ENCODE measurements at regions not wholly inside any gene's neighbourhood (a gene's known extent, or its start where the extent isn't known, plus 50 kb on each side); places are given as distances from the start of the nearest gene placed in this dataset.
"Not testable (repeated sequence)": the region's sequence is repeated elsewhere in the genome, so short reads cannot be mapped to it uniquely, and the experiment has no call there.

DNA sequence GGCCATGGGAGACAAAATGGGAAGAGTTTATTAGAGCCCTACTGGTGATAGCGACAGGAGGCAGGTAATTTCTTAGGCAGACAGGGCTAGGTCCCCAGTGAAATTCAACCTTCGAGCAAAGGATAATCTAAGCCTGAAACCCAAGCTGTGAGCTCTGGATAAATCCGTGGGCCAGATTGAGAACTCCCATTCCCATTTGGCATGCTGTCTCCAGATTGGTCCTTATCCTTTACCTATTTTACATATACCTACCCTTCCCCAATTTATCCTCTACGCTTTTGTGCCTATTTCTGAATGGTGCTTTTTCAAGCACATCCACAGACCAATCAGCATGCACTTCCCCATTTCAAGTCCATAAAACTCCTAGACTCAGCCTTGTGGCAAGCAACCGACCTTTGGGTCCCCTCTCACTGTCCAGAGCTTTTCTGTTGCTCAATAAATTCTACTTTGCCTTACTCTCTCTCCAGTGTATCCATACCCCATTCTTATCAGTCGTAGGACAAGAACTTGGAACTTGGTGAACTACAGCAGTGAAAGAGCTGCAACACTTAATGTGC is 268.0 kb downstream of the MYCN start:
- intact Hi-C loops (cut with DNase I), result no loop called here

DNA sequence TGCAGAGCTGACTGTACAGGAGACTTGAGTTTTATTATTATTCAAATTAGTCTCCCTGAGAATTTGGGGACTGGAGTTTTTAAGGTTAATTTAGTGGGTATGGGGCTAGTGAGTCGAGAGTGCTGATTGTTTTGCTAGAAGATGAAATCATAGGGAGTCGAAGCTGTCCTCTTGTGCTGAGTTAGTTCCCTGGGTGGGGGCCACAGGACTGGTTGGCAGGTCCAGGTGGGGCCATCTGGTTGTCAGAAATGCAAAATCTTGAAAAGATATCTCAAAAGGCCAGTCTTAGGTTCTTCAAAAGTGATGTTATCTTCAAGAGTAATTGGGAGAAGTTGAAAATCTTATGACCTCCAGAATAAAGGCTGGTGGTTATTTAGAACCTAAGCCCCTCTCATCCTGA is 267.3 kb downstream of the MYCN start:
- intact Hi-C loops (cut with DNase I), result no loop called here
- no peak for DNase-seq (ENCODE audit: low spot score)

More for the DNA sequence above, 268.0 kb downstream of the MYCN start:
- no peak for DNase-seq (ENCODE audit: low spot score)

DNA sequence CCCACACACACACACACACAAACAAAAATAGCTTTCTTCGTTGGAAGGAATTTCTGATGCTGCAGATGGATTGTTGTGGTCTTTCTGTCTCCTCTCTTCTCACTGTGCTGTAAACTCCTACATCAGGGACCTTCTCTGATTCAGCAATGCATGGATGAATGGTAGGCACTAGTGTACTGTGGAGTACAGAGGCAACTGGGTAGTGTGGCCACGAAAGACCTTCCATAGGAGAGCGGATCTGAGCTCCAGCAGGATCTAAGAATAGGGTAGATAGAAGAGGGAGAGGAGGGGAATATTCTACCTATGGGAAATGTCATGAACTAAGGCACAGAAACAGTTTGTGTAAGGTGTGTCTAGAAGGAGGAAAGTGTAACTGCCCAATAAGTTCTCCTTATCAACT is 266.8 kb downstream of the MYCN start:
- DNase-seq (ENCODE audit: low spot score), result no peak
- intact Hi-C loops (cut with DNase I), result no loop called here

DNA sequence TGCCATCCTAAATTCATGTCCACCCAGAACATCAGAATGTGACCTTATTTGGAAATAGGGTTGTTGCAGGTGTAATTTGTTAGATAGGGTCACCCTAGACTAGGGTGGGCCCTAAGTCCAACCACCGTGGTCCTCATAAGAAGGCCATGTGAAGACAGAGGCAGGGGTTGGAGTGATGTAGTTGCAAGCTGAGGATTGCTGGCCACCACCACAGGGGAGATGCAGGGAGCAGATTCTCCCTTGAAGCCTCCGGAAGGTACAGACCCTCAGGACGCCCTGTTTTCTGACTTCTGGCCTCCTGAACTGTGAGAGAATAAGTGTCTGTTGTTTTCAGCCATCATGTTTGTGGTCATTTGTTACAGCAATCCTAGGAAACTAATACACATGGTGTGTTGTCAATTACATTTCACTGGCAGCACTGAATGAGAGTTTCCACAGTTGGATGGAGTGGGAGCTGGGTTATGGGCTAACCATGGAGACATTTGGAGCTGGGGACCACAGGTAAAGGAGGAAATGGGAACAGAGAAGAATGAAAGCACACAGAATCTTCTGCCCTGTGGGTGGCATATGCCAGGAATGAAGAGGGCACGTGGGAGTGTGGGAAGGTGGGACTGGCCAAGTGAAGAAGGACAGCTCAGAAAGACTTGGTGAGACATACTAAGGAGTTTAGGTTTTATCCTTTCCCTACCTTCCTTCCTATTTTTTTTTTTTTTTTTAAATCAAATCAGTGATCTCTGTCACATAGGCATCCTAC is 266.0 kb downstream of the MYCN start:
- no peak for DNase-seq (ENCODE audit: low spot score)
- intact Hi-C loops (cut with DNase I), result no loop called here

DNA sequence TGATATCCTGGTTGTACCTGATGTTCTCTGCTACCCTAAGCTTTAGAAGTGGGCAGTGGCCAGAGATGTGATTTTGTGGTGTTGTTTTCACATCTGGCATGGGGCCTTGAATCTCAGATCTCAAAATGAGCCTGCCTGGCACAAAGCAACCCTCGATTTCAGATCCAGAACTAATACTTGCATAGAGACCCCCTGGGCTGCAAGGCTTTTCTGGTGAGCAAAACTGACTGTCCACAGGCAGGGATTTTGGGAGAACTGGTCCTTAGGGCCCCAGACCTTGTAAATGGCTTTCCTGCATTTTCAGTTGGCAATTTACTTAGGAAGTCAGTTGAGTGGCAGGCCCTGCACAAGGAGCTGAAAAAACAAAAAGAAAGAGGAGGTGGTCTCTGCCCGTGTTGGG is 265.3 kb downstream of the MYCN start:
- no peak for DNase-seq (ENCODE audit: low spot score)
- intact Hi-C loops (cut with DNase I), result no loop called here

DNA sequence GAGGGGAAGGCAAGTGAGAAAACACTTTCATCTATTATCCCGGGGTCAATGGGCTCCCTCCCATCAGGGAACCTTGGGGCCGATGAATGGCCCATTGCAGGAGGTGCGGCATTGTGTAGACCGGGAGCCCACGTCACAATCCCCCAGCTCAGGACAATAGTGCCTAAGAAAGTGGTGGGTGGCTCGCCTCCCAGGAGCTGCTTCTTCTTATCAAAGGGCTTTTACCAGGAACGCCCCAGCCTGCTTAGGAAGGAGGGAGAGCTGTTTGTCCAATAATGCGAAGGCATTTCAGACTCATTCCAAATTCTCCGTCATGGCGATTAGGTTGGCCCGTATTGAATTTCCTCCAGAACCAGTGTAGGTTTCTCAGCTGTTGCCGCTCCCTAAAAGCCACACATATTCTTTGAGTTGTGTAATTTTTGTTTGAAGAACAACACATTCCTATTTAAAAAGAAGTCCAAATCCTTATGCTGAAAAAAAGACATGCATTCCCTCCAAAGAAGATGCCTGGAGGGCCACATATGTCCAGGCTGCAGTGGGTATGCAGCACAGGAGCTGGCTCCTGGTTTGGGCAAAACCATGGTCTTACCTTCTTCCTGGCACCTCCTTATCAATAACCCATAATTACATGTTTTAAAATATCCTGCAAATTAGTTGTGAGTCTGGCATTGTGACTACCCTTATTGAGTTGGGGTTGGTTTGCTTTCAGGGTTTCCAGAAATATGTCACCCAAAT is 264.7 kb downstream of the MYCN start:
- intact Hi-C loops (cut with DNase I), result no loop called here
- no peak for DNase-seq (ENCODE audit: low spot score)

DNA sequence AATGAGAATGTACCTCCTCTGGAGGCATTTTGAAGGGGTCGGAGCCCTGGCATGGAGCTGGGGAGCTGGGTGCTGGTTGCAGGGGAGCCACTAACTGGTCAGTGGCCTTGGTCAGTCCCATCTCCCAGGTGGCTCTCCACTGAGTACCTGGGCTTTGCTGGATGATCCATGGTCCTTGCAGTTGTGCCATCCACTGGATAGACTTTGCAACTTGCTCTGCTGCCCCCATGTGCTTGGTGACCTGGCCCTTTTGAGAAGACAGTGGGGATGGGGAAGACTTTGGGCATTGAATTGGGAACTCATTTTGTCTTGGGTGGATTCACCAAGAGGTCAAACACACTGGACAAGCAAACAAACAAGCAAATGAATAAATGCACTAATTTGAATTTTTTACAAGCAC is 263.9 kb downstream of the MYCN start:
- DNase-seq (ENCODE audit: low spot score), result no peak
- intact Hi-C loops (cut with DNase I), result no loop called here

DNA sequence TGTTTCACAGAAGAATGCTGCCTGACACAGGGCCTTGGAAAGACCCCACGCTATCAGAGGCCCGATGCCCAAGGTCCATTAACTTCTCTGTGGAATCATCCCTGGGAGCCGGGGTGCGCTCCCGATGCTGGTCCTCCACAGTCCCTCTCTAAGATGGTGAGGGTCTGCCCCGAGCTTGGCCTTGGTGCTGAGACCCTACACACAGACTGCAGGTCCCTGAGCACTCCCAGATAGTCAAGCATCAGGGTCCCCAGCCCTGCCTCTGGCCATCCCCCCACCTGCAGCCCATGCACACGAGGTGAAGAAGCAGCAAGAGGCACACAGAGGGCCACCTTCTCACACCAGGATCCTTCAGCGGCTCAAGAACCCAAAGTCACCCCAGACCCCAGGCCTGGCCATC is 263.3 kb downstream of the MYCN start:
- intact Hi-C loops (cut with DNase I), result no loop called here
- DNase-seq (ENCODE audit: low spot score), result no peak

DNA sequence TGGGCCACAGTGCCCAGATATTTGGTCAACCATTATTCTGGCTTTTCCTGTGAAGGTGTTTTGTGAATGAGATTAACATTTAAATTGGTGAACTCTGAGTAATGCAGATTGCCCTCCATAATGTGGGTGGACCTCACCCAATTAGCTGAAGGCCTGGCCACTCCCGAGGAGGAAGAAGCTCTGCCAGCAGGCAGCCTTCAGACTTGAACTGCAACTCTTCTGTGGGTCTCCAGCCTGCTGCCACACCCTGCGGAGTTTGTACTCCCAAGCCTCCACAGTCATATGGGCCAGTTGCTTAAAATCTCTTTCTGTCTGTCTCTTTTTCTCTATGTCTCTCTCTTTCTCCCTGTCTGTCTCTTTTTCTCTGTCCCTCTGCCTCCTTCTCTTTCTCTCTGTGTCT is 262.7 kb downstream of the MYCN start:
- intact Hi-C loops (cut with DNase I), result no loop called here
- DNase-seq (ENCODE audit: low spot score), result no peak

DNA sequence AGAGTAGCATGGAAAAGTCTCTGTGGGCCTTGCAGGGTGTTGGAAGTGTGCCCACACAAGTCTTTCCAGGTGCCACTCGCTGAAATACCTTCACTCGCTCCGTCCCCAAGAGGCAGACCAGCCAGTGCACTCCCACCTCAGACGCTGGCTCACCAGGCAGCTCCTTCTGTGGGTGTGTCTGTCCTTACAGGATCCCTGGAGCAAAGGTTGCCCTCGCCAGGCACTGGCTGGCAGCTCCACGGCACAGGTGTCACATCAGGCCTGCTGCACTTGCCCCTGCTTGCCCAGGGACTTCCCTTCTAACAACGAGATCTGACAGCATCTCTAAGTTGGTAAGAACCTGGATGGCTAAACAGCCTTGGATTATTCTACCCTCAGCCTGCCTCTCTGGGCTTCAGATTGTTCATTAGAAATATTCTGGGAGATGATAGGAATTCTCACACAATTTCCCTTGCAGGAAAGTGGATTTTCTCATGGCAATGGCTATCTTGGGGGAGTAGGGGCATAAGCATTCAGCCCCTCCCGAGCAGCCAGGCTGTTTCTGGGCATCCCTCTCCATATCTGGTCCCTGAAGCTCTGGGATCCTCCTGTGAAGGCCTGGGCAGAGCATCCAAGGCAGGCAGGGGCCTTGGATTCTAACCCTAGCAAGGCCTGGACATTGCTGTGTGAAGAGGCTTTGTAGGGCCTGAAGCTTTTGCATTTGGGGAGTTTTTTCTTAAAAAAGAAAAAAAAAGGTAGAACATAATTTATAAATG is 262.1 kb downstream of the MYCN start:
- no peak for DNase-seq (ENCODE audit: low spot score)
- intact Hi-C loops (cut with DNase I), result no loop called here

DNA sequence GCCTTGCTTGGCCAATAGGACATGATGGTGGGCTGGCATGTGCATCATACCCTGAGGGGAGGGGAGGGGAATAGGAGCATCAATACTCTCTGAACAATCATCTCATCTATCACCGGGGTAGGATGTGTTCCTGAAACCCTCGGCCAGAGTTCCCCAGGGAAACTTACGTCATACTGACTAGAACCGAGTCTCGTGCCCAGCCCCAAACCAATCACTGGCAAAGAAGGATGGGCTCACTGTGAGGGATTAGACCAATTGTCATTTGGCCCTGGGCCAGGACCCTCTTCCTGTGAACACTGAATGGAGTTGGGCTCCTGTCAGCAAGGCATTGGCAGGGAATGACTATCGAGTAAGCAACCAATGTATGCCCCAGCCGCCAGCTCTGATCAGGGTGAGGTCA is 261.5 kb downstream of the MYCN start:
- intact Hi-C loops (cut with DNase I), result no loop called here
- DNase-seq (ENCODE audit: low spot score), result no peak

DNA sequence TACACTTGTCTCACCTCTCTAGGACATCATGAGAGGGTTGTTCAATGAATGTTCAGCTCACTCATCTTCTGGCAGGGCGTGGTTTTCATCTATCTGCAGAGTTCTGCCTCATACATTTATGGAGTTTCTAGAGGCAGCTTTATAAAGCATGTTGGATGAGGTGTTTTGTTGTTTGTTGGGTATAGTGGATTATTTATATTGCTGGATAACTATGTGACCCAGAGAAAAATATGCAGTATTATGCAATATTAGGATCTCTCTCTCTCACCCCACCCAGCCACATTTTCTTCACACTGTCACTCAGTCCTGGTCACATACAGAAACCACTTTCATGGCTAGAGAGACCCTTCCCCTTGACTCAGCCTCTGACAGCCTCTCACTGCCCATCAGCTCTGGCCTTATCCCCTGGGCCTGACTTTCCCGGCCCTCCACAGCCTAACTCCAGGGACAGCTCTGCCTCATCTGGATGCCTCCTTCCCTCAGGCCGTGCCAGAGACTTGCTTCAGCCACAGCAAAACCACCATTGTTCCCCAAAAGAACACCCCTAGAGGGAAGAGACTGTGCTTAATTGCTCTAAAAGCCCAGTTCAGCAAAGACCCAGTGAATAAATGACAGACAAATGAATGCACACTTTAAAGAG is 260.3 kb downstream of the MYCN start:
- no peak for DNase-seq (ENCODE audit: low spot score)
- intact Hi-C loops (cut with DNase I), result no loop called here

DNA sequence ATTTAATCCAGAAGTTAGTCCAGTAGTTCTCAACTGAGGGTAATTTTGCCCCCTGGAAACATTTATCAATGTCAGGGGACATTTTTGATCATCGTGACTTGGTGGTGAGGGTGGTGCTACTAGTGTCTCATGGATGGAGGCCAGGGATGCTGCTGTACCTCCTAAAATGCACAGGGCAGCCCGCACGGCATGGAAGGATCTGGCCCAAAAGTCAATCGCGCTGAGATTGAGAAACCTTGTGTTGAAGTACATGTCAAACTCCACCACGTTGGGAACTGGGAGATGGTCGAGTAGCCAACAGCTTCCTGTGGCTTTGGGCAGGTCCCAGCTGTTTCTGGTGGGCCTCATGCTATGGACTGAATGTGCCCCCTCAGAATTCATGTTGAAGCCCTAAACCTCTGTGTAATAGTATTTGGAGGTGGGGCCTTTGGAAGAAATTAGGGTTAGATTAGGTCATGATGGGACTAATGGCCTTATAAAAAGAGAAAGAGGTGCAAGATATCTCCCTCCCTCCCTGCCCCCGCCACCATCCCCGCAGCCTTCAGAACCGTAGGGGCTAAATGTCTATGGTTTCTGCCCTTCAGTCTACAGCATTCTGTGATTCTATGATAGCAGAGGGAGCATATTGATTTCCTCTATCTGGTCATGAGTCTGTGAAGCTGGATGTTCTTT is 259.7 kb downstream of the MYCN start:
- intact Hi-C loops (cut with DNase I), result no loop called here

DNA sequence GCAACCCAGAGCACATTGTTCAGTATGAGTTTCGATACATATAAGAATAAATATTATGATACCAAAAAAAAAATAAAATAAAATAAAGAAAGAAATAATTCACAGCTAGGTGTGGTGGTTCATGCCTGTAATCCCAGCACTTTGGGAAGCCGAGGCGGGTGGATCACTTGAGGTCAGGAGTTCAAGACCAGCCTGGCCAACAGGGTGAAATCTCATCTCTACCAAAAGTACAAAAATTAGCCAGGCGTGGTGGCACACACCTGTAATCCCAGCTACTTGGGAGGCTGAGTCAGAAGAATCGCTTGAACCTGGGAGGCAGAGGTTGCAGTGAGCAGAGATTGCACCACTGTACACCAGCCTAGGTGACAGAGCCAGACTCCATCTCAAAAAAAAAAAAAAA is 258.9 kb downstream of the MYCN start:
- DNase-seq (ENCODE audit: low spot score); intact Hi-C loops (cut with DNase I): not testable (repeated sequence)

More for the DNA sequence above, 259.7 kb downstream of the MYCN start:
- DNase-seq (ENCODE audit: low spot score), result no peak

DNA sequence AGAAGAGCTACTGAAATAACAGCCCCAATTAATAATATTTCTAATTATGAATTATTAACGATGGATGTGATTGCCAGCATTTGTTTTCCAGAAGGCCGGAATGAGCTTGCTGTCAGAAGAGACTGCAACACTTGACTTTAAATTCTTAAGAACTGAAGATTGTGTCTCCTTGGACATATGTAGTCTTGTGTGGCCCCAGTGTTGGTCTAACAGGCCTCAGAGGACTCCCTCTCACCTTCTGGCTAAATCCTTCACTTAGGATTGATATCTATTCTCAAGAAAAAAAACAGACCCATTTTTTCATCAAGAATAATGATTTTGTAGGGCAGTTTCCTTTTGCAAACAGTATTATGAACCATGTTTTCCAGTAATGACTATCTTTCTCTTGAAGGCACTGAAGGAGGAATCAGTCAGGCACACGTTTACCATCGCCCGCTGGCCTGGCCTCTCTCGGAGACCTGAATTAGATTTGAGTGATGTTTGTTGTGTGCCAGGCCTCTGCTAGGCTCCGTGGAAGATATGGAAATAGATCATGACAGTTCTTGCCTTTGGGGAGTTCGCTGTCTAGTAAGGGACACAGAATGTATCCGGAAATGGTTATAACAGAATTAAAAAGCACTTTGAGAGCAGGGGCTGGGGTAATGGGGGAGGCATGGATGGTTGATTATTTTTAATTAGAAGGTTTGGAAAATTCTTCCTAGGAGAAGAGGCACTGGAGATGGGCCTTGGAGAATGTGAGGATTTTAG is 258.0 kb downstream of the MYCN start:
- no peak for DNase-seq (ENCODE audit: low spot score)
- intact Hi-C loops (cut with DNase I), result no loop called here

DNA sequence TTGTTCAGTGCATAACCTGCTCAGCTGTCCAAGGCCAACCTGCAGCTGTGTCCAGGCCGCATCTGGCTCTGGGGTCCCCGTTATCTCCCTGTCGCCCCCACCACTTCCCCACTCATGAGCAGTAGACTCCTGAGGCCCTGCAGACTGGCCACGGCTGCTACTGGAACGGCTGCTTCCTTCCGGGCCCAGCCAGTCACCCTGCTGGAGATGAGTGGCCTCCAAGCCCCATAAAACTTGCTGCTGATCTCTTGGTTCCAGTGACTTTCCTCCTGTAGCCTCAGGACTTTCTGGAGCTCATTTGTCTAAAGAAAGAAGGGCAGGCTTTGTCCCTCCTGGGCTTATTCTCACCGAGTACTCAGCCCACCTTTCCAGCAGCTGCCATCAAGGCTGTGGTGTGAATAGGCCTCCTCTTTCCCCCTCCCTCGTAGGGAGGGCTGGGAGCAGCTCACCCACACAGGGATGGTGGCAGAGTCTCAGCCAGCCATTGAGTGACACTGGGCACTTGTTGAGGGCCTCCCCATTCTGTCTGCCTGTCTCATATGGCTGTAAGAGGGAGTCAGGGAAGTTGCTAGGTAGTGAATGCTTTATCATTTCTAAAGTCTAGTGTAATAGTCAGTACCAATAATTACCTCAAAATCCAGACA is 257.3 kb downstream of the MYCN start:
- intact Hi-C loops (cut with DNase I), result no loop called here
- no peak for DNase-seq (ENCODE audit: low spot score)

DNA sequence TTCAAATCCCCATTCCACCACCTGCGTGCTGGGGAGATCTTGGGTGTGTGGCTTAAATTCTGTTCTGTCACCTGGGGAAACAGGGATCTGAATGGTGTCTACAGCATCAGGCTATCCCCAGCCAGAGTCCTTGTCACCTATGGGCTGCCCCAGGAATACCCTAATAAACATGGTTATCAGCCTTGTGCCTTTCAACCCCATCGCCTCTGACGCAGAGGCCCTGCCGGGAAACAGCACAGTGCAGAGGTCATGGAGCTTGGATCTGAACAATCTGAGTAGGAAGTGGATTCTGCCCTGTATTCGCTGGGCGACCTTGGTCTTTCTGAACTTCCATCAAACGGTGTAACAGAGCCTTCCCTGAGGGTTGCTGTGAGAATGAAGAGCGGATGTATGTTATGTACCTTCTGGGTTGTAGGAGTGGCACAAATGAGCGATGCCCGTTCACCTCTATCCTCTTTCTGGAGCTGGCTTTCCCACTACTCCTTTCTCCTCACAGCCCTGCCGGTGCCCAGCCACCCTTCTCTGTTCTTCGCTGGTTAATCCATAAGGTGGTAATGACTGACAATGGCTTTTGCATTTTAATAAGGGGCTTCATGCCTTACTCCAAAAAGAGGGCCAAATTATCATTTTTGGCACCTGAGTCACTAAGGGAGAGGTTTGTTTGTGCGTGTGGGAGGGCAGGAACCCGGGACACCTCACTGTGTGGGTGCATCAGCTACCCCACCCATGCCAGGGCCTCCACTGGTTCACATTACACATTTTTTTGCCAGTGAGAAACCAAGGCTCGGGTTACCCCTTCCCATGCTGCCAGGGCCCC is 256.5 kb downstream of the MYCN start:
- intact Hi-C loops (cut with DNase I), result no loop called here
- DNase-seq (ENCODE audit: low spot score), result no peak

All from cardiac septum (tissue), 1 donor.